HUES48 (cell line): ENCODE measurements at regions not wholly inside any gene's neighbourhood (a gene's known extent, or its start where the extent isn't known, plus 50 kb on each side); places are given as distances from the start of the nearest gene placed in this dataset.

ENCODE experiments used
- H3K27ac ChIP-seq: one replicate; pipeline ENCODE4 v1.7.0; 2013; ENCODE audit warnings: low read depth, low read length, inconsistent platforms
- H3K27me3 ChIP-seq: 2 replicates; pipeline ENCODE4 v1.6.1; 2013; ENCODE audit warnings: mild to moderate bottlenecking, low read length; ENCODE audit not compliant: control insufficient read depth, insufficient read depth
- H3K36me3 ChIP-seq: 2 replicates; pipeline ENCODE4 v1.6.1; 2013; ENCODE audit warnings: low read length; ENCODE audit not compliant: control insufficient read depth, insufficient read depth
- H3K4me1 ChIP-seq: 2 replicates; pipeline ENCODE4 v1.6.1; 2013; ENCODE audit warnings: mild to moderate bottlenecking, low read length; ENCODE audit not compliant: control insufficient read depth, insufficient read depth
- H3K4me3 ChIP-seq: 2 replicates; pipeline ENCODE4 v1.5.1; 2013; ENCODE audit warnings: mild to moderate bottlenecking, low read depth, low read length
- H3K9ac ChIP-seq: 2 replicates; pipeline ENCODE4 v1.6.1; 2013; ENCODE audit warnings: mild to moderate bottlenecking, low read depth, low read length, moderate library complexity
- H3K9me3 ChIP-seq: 2 replicates; pipeline ENCODE4 v1.6.1; 2013; ENCODE audit warnings: low read length; ENCODE audit not compliant: control insufficient read depth, insufficient read depth

- Histone ChIP-seq H3K9me3 (no peaks in the 10 kb centered on the region), H3K9ac (no peak overlapping the region), H3K27ac (no peak overlapping the region), H3K4me1 (no peaks in the 10 kb centered on the region), H3K4me3 (no peak overlapping the region), H3K36me3 (no peaks in the 10 kb centered on the region), H3K27me3 (no peaks in the 10 kb centered on the region)
These were observed 1190.7 kb upstream of the SEL1L start for GRCh38 chr14:82724316-82724715.

DNA sequence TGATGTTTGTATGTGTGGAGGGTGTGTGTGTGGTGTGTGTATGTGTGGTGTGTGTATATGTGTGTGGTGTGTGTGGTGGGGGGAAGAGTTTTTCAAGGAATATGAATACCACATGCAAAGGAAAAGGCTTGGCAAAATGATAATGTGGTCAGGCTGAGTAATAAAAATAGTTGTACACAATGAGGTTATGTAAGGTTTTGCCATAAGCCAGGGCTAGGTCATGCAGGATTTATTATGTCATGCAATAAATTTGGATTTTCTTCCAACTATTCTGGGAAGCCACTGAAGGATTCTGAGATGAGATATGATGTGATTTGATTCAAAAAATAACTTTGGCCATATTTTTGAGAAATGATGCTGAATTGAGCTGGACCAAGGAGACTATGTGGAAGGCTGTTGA lies 1191.6 kb upstream of the SEL1L start:
- Histone ChIP-seq H3K4me1 (no peaks in the 10 kb centered on the region), H3K9ac (no peak overlapping the region), H3K36me3 (no peaks in the 10 kb centered on the region), H3K27me3 (no peaks in the 10 kb centered on the region), H3K9me3 (no peaks in the 10 kb centered on the region), H3K27ac (no peak overlapping the region), H3K4me3 (no peak overlapping the region)

GRCh38 chr14:82731526-82731925 lies 1197.9 kb upstream of the SEL1L start:
- Histone ChIP-seq H3K27me3 (no peaks in the 10 kb centered on the region), H3K9ac (no peak overlapping the region), H3K36me3 (no peaks in the 10 kb centered on the region), H3K4me1 (no peaks in the 10 kb centered on the region), H3K9me3 (no peaks in the 10 kb centered on the region), H3K4me3 (no peak overlapping the region), H3K27ac (no peak overlapping the region)

GRCh38 chr14:82740547-82740946 lies 1206.9 kb upstream of the SEL1L start:
- no peaks in the 10 kb centered on the region for H3K27me3 ChIP-seq
- H3K36me3 ChIP-seq, result no peaks in the 10 kb centered on the region
- no peak overlapping the region for H3K4me3 ChIP-seq
- H3K4me1 ChIP-seq, result no peaks in the 10 kb centered on the region
- H3K9ac ChIP-seq, result no peak overlapping the region
- H3K27ac ChIP-seq, result no peak overlapping the region
- no peaks in the 10 kb centered on the region for H3K9me3 ChIP-seq

- H3K4me3 ChIP-seq, result no peak overlapping the region
- H3K9ac ChIP-seq, result no peak overlapping the region
- no peak overlapping the region for H3K27ac ChIP-seq
- H3K36me3 ChIP-seq, result no peaks in the 10 kb centered on the region
- peaks cover 15% of the 10 kb centered on the region for H3K4me1 ChIP-seq
- no peaks in the 10 kb centered on the region for H3K9me3 ChIP-seq
- H3K27me3 ChIP-seq, result no peaks in the 10 kb centered on the region
These were observed 1221.8 kb upstream of the SEL1L start for GRCh38 chr14:82755476-82755875.

DNA sequence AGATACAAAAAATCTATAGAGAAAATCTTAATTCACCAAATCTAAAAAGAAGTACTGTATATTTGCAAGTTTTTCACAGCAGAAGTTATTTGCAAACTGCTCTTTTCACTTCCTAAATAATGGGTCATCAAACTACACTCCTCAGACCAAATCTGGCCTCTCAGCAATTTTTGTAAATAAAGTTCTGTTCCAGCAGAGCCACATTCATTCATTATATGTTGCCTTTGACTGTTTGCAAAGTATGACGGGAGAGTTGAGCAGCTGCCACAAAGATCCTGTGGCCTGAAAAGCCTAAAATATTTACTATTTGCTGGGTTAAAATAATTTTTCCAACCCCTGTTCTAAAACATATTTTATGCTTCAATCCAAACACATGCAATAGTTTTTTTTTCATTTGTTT lies 1222.3 kb upstream of the SEL1L start:
- Histone ChIP-seq H3K4me1 (peaks cover 19% of the 10 kb centered on the region), H3K4me3 (no peak overlapping the region), H3K36me3 (no peaks in the 10 kb centered on the region), H3K9me3 (no peaks in the 10 kb centered on the region), H3K27me3 (no peaks in the 10 kb centered on the region), H3K9ac (no peak overlapping the region), H3K27ac (no peak overlapping the region)

DNA sequence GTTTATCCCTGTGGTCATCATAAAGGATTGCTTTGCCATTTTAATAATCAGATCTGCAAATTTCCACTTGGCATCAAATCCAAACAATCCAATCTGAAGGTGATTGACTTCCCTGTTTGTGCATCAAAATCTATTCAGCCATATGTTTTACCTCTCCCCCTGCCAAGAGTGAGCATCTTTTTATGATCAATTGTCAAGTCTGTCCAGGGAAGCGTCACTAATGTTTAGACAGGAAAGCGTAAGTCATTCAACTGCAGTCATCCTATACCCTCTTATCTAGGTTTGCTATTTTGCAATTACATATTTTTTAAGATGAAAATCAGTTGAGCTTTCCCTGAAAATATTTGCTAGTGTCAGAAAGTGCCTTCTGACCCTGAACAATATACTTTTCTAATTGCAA lies 1224.1 kb upstream of the SEL1L start:
- Histone ChIP-seq H3K36me3 (no peaks in the 10 kb centered on the region), H3K27ac (no peak overlapping the region), H3K27me3 (no peaks in the 10 kb centered on the region)

GRCh38 chr14:82759656-82760055 lies 1226.0 kb upstream of the SEL1L start:
- Histone ChIP-seq H3K4me1 (peaks cover 13% of the 10 kb centered on the region), H3K4me3 (no peak overlapping the region), H3K36me3 (no peaks in the 10 kb centered on the region), H3K9ac (no peak overlapping the region), H3K27ac (no peak overlapping the region), H3K27me3 (no peaks in the 10 kb centered on the region), H3K9me3 (no peaks in the 10 kb centered on the region)

More for the DNA sequence above, 1224.1 kb upstream of the SEL1L start:
- Histone ChIP-seq H3K4me1 (peaks cover 13% of the 10 kb centered on the region), H3K9me3 (no peaks in the 10 kb centered on the region), H3K9ac (no peak overlapping the region), H3K4me3 (no peak overlapping the region)

DNA sequence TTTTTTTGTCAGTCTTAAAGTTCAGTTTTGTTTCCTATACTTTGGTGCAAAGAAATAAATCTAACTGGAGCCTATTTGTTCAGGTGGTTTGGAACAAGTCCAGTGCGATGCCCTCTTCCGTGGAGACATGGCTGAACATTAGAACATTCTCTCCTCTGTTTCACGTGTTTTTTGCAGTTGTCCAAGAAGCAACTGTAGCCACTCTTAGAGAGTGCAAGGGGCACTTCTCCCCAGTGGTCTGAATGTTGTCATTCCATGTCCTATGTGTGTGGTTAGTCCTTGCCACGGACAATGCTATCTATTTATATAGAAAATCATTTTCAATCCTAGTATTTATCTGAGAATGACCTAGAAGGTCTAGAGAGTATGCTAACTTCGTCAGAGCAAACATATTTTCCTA lies 1232.5 kb upstream of the SEL1L start:
- no peak overlapping the region for H3K27ac ChIP-seq
- H3K9ac ChIP-seq, result no peak overlapping the region
- no peaks in the 10 kb centered on the region for H3K27me3 ChIP-seq
- no peaks in the 10 kb centered on the region for H3K36me3 ChIP-seq
- H3K4me1 ChIP-seq, result no peaks in the 10 kb centered on the region
- no peaks in the 10 kb centered on the region for H3K9me3 ChIP-seq
- H3K4me3 ChIP-seq, result no peak overlapping the region

DNA sequence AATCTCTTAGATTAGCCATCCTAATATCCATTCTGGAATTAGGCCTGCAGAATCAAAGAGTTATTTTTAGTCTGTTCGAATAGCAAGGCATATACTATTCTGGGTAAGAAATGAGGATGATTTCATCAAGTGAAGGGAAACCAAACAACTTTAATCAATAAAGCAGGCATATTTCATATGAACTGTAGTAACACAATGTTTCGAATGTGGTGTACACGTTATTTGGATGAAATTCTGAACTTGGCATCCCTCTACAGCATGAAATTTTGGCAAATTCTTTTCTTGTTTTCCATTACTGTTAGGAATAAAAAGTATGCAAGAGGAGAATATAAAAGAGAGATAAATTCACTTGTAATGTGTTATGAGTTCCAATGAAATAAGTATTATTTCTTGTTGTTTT lies 1233.3 kb upstream of the SEL1L start:
- H3K9me3 ChIP-seq, result no peaks in the 10 kb centered on the region
- no peaks in the 10 kb centered on the region for H3K27me3 ChIP-seq
- H3K4me3 ChIP-seq, result no peak overlapping the region
- H3K9ac ChIP-seq, result no peak overlapping the region
- no peaks in the 10 kb centered on the region for H3K4me1 ChIP-seq
- no peak overlapping the region for H3K27ac ChIP-seq
- H3K36me3 ChIP-seq, result no peaks in the 10 kb centered on the region

- H3K36me3 ChIP-seq, result no peaks in the 10 kb centered on the region
- no peak overlapping the region for H3K4me3 ChIP-seq
- H3K27ac ChIP-seq, result no peak overlapping the region
- H3K4me1 ChIP-seq, result no peaks in the 10 kb centered on the region
- no peak overlapping the region for H3K9ac ChIP-seq
- no peaks in the 10 kb centered on the region for H3K27me3 ChIP-seq
- no peaks in the 10 kb centered on the region for H3K9me3 ChIP-seq
These were observed 1243.3 kb upstream of the SEL1L start for GRCh38 chr14:82776958-82777357.

GRCh38 chr14:82778008-82778590 lies 1244.4 kb upstream of the SEL1L start:
- no peak overlapping the region for H3K9ac ChIP-seq
- H3K9me3 ChIP-seq, result no peaks in the 10 kb centered on the region
- H3K36me3 ChIP-seq, result no peaks in the 10 kb centered on the region
- no peak overlapping the region for H3K27ac ChIP-seq
- no peaks in the 10 kb centered on the region for H3K27me3 ChIP-seq
- no peaks in the 10 kb centered on the region for H3K4me1 ChIP-seq
- H3K4me3 ChIP-seq, result no peak overlapping the region
